ENCODE measurements at regions not wholly inside any gene's neighbourhood (a gene's known extent, or its start where the extent isn't known, plus 50 kb on each side); places are given as distances from the start of the nearest gene placed in this dataset.

- intact Hi-C loops (cut with micrococcal nuclease; ENCODE audit: unreplicated experiment), result no loop called here
- no peaks in the 10 kb centered on the region for H3K36me3 ChIP-seq (ENCODE audit: control insufficient read depth, insufficient read depth, low read length)
- no peaks in the 10 kb centered on the region for H3K27me3 ChIP-seq (replicated peaks; ENCODE audit: control insufficient read depth, insufficient read depth, low read length)
- no peaks in the 10 kb centered on the region for H3K4me1 ChIP-seq
- no peaks in the 10 kb centered on the region for H3K9me3 Mint-ChIP-seq (ENCODE audit: unreplicated experiment)
- no peaks in the 10 kb centered on the region for H3K9me3 ChIP-seq
- H3K27me3 Mint-ChIP-seq (ENCODE audit: insufficient read depth, unreplicated experiment), result peaks cover 3% of the 10 kb centered on the region
- no peak overlapping the region for H3K4me3 Mint-ChIP-seq (ENCODE audit: unreplicated experiment)
- no peak overlapping the region for H3K4me3 ChIP-seq (ENCODE audit: low read depth, low read length)
- H3K36me3 Mint-ChIP-seq (ENCODE audit: insufficient read depth, unreplicated experiment), result no peaks in the 10 kb centered on the region
- CTCF ChIA-PET, result no interaction called here
- H3K4me1 Mint-ChIP-seq (ENCODE audit: low read depth, unreplicated experiment), result no peaks in the 10 kb centered on the region
- no peak overlapping the region for H3K27ac Mint-ChIP-seq (ENCODE audit: unreplicated experiment)
- DNase-seq, result no peak
- POLR2A ChIA-PET, result no interaction called here
- no peak for TF ChIP-seq CTCF (IDR thresholded peaks at IDR 0.05; ENCODE audit: insufficient read depth in 1 of 2, low read depth in 1 of 2, low read length in 1 of 2, severe bottlenecking in 1 of 2, unreplicated experiment in 1 of 2)
- BruUV-seq (replicated peaks), result no TSS peak
Observed at GRCh38 chr1:88288571-88288970, 395.5 kb upstream of the PKN2 start.

GRCh38 chr1:88289401-88290102 lies 394.5 kb upstream of the PKN2 start:
- BruUV-seq (replicated peaks), result no TSS peak
- TF ChIP-seq CTCF (IDR thresholded peaks at IDR 0.05; ENCODE audit: insufficient read depth in 1 of 2, low read depth in 1 of 2, low read length in 1 of 2, severe bottlenecking in 1 of 2, unreplicated experiment in 1 of 2), result no peak
- no peaks in the 10 kb centered on the region for H3K36me3 Mint-ChIP-seq (ENCODE audit: insufficient read depth, unreplicated experiment)

GRCh38 chr1:88291611-88292354 lies 392.3 kb upstream of the PKN2 start:
- DNase-seq, result no peak
- Mint-ChIP-seq H3K4me3 (ENCODE audit: unreplicated experiment) (no peak overlapping the region), H3K27ac (ENCODE audit: unreplicated experiment) (no peak overlapping the region), H3K9me3 (ENCODE audit: unreplicated experiment) (no peaks in the 10 kb centered on the region), H3K27me3 (ENCODE audit: insufficient read depth, unreplicated experiment) (peaks cover 2% of the 10 kb centered on the region), H3K36me3 (ENCODE audit: insufficient read depth, unreplicated experiment) (no peaks in the 10 kb centered on the region), H3K4me1 (ENCODE audit: low read depth, unreplicated experiment) (no peaks in the 10 kb centered on the region)
- intact Hi-C loops (cut with micrococcal nuclease; ENCODE audit: unreplicated experiment), result no loop called here
- Histone ChIP-seq H3K4me1 (no peaks in the 10 kb centered on the region), H3K27me3 (replicated peaks; ENCODE audit: control insufficient read depth, insufficient read depth, low read length) (no peaks in the 10 kb centered on the region), H3K4me3 (ENCODE audit: low read depth, low read length) (no peak overlapping the region), H3K36me3 (ENCODE audit: control insufficient read depth, insufficient read depth, low read length) (no peaks in the 10 kb centered on the region), H3K9me3 (no peaks in the 10 kb centered on the region)
- CTCF ChIA-PET, result no interaction called here
- BruUV-seq (replicated peaks), result no TSS peak
- POLR2A ChIA-PET, result no interaction called here
- no peak for TF ChIP-seq CTCF (IDR thresholded peaks at IDR 0.05; ENCODE audit: insufficient read depth in 1 of 2, low read depth in 1 of 2, low read length in 1 of 2, severe bottlenecking in 1 of 2, unreplicated experiment in 1 of 2)

More at GRCh38 chr1:88289401-88290102, 394.5 kb upstream of the PKN2 start:
- H3K4me3 Mint-ChIP-seq (ENCODE audit: unreplicated experiment), result no peak overlapping the region
- no peak overlapping the region for H3K27ac Mint-ChIP-seq (ENCODE audit: unreplicated experiment)
- no peak for DNase-seq
- no peak overlapping the region for H3K4me3 ChIP-seq (ENCODE audit: low read depth, low read length)
- H3K4me1 Mint-ChIP-seq (ENCODE audit: low read depth, unreplicated experiment), result no peaks in the 10 kb centered on the region
- no peaks in the 10 kb centered on the region for H3K9me3 ChIP-seq
- H3K9me3 Mint-ChIP-seq (ENCODE audit: unreplicated experiment), result no peaks in the 10 kb centered on the region
- H3K27me3 Mint-ChIP-seq (ENCODE audit: insufficient read depth, unreplicated experiment), result peaks cover 2% of the 10 kb centered on the region
- ChIA-PET POLR2A (no interaction called here), CTCF (no interaction called here)
- no peaks in the 10 kb centered on the region for H3K4me1 ChIP-seq
- intact Hi-C loops (cut with micrococcal nuclease; ENCODE audit: unreplicated experiment), result no loop called here
- no peaks in the 10 kb centered on the region for H3K27me3 ChIP-seq (replicated peaks; ENCODE audit: control insufficient read depth, insufficient read depth, low read length)
- no peaks in the 10 kb centered on the region for H3K36me3 ChIP-seq (ENCODE audit: control insufficient read depth, insufficient read depth, low read length)

Measured in Caco-2 (cell line).